Left lobe of liver (tissue), 2 donors: ENCODE measurements at regions not wholly inside any gene's neighbourhood (a gene's known extent, or its start where the extent isn't known, plus 50 kb on each side); places are given as distances from the start of the nearest gene placed in this dataset.

Experiments
- ATAC-seq: fragments of 200-7000 bp; cut with Tn5 transposase; one replicate; pipeline ENCODE4 v1.9.1; 2020; ENCODE audit warnings: mild to moderate bottlenecking, moderate library complexity
- DNase-seq: peaks from one replicate; pipeline ENCODE4 v3.0.0-alpha.2; 2020; ENCODE audit warnings: low spot score
- donor health status: DM: no; HTN: no; CAD: no; lungs with moderate emphysema.
- donor health status: DM: no; HTN: yes; CAD: no.

DNA sequence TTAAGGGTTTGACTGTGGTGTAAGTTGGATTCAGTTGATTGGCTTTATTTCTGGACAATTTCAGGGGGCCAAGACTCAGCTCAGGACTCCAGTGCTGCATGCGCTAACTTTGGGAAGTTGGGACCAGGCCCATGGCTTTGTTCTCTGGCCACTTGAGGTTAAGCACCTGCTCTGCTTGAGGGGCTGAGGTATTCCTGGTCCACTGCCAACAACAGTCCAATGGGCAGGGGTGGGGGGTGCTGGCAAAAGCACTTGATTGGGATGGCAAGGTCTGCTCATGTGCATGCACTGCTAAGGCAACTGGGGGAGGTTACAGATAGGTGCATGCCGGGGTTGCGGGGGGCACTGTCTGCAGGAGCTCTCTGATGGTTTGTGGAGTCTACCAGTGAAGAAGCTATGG, 52.6 kb upstream of the ASB17 start:
- DNase-seq: no peak
- no peak for ATAC-seq

DNA sequence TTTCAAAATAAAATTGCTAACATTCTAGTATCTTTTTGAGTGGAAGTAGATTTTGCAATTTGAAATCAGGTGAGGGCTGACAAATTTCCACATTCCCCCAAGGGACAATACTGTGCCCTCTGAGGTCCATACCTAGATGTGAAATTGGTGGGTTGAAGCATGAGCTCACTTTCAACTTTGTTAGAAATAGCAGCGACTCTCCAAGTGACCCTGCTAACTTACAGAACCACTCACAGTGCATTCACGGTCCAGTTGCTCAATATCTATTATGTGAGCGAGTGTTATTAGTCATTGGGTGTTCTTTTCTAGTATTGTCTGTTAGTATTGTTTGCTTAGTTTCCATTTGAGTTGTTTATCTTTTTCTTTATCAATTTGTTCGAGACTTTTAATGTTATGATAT, 53.6 kb upstream of the ASB17 start:
- DNase-seq: no peak
- no peak for ATAC-seq

DNA sequence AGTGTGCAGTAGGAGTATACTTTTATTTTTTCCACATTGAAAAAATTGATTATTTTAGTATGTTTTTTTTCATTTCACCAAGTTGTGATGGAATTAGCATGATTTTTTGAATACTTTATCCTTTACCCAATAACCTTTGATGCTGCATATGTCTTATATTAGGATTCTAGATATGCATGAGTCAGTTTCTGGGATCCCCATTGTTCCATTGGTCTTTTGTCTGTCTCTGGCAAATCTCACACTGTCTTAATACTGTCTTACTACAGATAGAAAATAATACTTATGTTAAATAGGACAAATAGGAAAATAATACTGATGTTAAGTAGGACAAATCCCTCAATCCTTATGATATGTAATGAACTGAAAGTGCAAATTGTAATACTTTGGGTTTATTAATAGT, 54.3 kb upstream of the ASB17 start:
- ATAC-seq: no peak
- no peak for DNase-seq

DNA sequence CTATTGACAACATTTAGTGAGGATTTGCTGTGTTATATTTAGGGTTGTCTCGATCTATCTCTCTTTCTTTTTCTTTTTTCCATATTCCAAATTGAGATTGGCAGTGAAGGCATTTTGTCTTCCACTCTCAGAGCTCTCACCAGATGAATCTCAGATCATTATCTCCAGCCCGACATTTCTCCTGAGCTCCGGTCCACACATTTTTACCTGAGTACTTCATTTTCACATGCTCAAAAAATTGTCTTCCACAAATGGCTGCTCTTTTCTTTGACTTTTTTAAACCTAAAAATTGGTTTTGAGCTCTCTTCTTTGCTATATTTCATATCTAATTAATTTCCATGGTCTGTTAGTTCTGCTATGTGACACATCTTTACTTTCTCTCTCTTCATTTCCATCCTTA, 56.9 kb upstream of the ASB17 start:
- no peak for DNase-seq
- ATAC-seq: no peak

DNA sequence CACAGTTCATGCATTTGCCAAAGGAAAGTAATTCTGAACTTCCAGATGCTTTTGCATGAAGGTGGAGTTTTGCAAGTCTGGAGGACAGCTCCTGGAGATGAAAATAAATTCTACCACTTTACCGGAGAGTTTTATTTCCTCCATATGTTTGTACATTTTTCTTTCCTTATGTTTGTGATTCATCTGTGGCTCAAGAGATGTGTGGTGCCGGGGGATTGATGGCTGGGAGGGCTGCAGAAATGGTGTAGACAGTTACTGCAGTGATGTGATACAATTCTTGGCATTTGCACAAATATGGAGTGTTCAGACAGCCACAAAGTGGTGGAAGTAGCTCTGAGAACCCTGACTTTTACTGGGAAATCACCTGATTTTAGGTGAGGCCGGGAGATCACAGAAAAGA, 58.5 kb upstream of the ASB17 start:
- DNase-seq: no peak
- ATAC-seq: no peak

DNA sequence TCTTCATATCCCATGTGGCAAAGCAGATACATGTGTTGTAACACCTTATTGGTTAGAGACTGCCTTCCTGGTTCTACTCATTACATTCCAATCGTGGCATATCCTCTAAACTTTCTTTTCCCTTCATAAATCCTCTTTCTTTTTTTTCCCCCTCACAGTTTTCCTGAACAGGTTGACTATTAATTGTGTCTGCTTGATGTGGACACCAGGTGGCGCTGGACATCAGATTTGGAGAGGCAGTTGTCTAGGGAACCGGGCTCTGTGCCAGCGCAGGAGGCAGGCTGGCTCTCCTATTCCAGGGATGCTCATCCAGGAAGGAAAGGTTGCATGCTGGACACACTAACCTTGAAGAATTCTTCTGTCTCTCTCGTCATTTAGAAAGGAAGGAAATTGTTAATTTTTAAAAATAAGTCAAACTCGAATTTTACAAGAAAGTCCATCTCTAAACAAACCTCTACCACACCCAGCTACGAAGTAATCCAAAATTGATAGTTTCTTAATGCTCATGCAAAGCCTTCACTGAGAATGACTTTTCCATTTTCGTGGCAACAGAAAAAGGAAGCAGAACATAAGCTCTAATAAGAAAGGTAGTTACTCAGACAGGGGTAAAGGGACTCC, 59.4 kb upstream of the ASB17 start:
- ATAC-seq (peak; percentile 99), DNase-seq (peak; percentile 90)

DNA sequence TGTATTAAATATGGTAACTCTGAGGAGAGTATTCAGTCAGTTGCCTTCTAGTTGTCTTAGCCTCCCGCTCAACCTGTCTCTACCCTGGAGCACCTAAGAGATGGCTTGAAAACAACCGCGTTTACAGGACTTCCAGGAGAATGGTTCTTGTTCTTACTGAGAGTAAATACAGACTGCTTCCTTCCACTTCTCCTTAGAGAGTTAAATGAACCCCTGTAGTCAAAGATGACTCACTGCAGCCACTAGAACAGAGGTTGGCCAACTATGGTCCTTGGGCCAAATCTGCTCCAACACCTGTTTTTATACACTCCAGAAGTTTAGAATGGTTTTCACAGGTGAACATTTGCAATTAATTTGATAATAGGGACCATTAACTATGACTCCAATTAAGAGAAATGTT, 60.1 kb upstream of the ASB17 start:
- ATAC-seq (no peak), DNase-seq (no peak)

DNA sequence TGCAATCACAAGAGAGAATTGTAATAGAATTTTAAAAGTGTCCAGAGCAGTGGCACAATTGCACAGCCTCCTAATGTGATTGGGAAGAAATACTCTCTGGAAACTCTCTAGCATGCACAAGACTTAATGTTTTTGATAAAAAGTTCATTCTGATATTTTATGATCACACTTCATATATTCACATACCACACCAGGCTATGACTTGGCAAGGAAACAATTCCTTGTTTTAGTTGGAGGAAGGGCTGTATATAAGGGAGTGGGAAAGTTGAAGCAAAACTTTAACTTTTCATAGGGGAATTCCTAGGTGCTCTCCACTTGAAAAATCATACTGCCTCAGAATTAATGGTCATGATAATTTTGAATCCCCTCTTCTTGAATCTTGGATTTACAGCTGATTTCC, 61.5 kb upstream of the ASB17 start:
- DNase-seq (no peak), ATAC-seq (no peak)

DNA sequence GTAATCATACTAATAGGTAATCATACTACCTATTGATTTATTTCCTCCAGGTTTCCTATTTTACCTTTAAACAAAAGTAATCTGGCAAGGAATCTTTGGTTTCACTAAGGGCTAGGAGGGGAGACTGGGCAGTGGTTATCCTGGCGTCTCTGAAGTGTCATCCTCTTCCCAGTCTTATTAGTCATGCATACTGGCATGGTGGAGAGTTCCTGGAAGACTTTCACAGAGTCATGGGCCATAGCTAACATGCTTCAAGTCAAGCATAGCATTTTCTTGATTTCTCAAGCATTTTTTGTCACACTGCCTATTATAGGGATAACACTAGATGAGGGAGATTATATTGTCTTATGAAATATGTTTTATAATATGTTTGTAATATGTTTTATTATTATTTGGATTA, 64.0 kb upstream of the ASB17 start:
- ATAC-seq: no peak
- DNase-seq: no peak

DNA sequence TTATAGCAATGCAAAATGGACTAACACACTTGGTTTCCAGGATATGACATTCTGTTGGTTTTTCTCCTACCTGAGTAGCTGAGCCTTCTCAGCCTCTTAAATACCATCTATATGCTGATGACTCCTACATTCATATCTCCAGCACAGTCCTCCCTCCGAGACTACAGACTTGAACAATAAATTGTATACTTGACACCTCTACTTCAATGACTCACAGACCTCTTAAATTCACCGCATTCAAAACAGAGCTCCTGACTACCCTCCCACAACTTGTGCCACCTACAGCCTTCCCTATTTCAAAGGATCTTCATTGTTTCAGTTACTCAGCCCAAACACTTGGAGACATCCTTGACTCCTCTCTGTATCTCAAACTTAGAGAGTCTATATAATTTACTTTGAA, 66.8 kb upstream of the ASB17 start:
- no peak for DNase-seq
- ATAC-seq: no peak

DNA sequence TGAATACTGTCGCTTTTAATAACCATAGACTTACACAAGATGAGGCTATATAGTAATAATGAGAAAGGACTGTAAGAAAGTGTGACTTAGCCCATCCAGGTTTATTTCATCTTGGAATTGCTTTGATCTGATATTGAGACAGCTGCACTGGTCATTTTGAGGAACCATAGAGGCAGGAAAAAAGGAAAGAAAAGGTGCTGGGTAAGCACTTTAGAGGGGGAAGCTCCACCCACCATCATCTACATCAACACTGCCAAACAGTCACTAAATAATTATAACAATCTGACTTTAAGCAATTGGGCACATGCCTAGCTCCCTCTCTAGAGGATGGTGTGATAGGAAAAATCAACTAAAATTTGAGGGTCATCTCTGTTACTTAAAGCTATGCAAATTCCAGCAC, 70.6 kb upstream of the ST6GALNAC3 start:
- DNase-seq: no peak
- no peak for ATAC-seq

DNA sequence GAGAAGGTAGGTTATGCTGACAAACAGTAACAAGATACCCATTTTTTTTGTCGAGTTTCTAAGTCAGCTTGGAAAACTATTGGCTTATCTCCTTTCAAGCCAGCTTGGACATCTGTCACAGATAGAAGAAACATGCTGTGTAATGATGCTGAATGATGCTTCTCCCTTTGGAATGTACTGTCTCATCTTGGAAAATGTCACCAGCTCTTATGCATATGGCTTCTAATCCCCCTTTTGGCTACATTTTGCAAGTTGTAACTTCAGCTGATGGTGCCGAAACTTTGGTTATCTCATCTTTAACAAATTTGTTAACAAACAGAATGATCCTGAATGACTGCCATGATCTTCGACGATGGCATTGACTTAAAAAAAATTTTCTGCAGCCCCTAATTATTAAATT, 68.8 kb upstream of the ST6GALNAC3 start:
- ATAC-seq (no peak), DNase-seq (no peak)

DNA sequence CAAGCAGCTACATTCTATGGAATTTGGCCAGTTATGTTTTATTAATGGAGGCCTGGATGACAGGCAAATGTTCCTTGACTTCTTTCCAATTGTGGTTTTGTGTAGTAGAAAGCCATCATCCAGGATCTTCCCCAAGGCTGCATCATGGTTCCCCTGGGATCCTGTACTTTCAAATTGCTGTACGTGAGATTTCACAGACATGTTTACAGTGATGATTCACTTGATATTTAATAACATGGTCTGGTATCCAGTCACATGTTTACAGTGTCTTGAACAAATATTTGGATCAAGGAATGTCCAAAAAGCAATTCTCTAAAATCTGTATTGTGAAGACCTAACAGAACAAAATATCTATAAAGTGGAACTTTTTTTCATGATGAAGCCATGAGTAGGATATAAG, 68.3 kb upstream of the ST6GALNAC3 start:
- DNase-seq (no peak), ATAC-seq (no peak)

DNA sequence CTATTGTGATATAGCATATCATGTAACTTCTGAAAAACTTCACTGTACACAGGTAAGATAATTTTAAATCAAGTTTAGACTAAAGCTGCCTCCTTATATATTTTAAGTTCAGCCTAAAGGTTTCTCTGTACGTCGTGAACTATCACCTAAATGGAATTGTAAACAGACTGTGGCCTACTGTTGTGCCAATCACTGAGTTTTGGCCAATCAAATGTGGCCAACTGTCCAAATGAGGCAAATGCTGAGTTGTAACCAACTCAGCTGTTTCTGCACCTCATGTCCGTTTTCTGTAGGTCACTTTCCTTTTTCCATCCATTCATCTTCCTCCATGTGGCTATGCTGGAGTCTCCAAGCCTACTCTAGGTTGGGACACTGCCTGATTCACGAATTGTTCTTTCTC, 63.7 kb upstream of the ST6GALNAC3 start:
- ATAC-seq (no peak), DNase-seq (no peak)

DNA sequence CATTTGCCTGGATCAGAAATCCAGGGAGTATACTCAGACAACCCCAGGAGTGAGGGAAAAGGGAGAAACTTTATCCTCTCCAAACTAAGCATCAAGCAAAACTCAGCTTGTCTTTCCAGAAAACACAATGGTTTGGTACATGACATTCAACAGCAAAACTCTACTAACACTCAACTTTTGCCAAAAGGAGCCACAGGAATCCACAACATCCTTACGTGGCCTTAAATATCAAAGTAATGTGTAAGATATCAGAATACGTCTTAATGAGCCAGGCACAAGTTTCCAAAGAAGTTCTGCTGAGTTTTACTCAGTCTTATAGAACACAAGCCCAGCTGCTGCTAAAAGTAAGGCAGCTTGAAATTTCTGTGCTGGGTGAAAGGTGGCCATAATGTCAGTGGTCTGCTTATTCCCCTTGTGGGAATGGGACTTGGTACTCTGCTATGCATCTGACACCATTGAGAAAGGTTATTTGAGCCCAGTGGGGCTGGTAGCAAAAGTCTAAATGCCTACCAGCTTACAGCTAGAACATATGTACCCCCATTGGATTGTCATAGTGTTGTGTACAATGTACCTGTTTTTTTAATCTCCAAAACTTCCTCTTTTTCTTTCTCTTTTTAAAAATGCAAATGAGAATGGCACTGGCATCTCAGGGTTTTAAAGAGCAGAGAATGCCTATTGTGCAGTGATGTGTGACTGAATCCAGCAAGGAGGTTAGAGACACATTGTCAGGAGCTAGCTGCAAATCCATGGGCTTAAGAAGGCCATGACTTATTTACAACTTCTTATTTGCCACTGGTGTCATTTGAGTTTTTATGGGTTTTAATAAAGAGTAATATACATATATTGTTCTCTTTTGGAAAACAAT, 62.0 kb upstream of the ST6GALNAC3 start:
- no peak for DNase-seq

DNA sequence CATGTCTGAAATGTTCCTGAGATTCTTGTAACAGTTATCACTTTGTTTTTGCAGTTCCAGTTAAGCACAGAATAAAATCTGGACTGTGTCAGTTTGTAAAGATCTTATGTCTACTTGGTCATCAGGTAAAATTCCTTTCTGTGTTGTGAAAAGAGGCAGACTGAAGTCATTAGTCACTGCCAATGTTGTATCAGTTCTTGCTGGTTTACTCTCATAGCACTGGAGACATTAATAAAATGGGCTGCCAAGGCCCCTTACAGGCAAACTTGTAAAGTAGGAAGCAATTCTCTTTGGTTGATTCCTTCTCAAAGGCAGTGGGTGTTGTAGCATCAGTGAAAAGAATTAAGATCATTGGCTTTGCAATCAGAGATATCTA, 61.4 kb upstream of the ST6GALNAC3 start:
- ATAC-seq (no peak), DNase-seq (no peak)

More for the DNA sequence above, 62.0 kb upstream of the ST6GALNAC3 start:
- ATAC-seq: no peak

DNA sequence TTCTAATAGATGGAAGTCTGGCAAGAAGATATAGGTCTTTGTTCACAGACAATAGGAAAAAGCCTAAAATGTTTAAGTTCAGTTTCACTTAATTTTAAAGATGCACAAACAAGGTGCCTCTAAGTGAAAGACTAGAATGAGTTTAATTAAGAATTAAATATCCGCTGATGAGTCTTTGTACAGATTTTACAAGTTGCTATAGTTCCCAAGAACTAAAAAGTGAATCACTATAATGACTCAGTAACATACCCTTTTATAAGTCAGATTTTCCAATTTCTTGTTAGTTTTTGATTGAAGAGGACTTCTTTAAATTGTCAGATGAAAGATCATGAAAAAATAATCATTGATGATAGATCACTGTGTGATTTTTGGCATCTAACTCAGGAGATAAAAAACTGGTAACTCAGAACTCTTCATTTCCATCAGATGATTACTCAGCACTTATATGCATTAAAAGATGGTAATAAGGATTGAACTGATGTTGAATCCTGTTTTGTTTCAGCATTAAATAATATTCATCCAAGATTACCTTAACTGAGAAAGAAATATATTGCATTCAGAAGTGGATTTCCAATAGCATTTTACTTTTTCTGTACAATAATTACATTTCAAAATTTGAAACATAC, 59.0 kb upstream of the ST6GALNAC3 start:
- no peak for ATAC-seq

DNA sequence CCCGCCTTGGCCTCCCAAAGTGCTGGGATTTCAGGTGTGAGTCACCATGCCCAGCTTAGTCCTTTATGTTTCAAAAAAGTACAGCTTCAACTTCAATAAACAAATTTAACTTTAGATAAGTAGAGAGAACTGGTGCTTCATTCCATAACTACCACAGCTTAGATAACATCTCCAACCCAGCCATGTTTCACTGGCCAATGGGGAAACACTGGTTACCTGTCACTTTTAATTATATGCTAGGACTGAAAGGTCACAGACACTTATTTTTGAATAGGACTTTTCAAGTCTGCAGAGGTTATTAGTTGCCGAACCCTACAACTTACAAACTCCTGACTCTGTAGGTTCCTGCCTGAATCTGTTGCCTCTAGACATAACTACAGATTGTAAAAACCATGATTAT, 56.5 kb upstream of the ST6GALNAC3 start:
- DNase-seq (no peak), ATAC-seq (no peak)

More for the DNA sequence above, 59.0 kb upstream of the ST6GALNAC3 start:
- no peak for DNase-seq

DNA sequence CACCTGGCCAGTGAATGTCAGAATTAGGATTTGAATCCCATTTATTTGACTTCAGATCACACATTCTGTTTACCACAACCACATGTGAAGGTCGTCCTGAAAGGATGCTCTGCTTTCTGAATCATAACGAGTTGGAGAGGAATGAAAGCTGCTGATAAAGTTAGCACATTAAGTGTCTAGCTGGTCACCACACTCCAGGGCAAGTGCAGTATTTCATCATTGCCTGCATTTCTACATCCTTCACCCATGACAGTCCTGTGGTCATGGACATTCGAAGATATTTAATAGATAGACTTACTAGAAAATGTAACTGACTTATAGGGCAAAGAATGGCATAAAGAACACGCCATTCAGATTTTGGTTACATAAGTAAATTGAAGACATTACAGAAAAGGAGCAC, 52.7 kb upstream of the ST6GALNAC3 start:
- ATAC-seq (no peak), DNase-seq (no peak)

DNA sequence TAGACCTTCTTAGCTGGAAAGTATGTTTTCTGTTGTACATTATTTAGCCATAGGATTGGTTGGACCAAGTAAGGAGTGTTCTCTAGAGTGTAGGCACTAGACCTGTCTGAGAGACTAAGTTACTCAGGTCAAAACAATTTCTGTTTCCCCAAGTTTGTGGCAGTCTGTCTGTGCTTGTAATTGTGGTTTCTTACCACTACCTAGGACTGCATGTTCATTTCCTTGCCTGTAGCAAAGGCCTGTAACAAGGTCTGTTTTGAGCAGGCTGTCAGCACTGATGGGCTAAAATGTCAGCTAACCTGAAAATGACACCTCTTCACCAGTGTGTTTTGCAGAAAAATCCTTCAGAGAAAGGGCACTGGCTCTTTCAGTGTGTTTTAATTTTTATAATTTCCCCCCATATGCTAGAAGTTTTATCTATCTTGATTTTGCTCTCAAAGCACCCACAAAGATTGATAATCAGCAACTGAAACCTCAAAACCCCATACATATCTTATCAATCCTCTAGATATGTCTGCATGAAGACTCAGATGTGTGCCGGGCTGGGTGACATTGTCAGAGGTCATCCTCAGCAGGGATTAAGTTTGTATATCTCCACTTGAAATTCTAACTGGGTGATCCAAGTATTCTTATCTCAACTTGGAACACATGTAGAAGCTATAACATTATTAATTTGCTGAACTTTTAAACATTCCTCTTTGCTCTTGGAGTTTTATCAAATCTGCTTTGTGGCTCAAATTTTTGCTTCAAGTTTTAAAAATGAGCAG, 50.7 kb upstream of the ST6GALNAC3 start:
- DNase-seq: no peak
- no peak for ATAC-seq
